ENCODE measurements at regions not wholly inside any gene's neighbourhood (a gene's known extent, or its start where the extent isn't known, plus 50 kb on each side); places are given as distances from the start of the nearest gene placed in this dataset.

GRCh38 chr17:13699261-13699660 is 97.5 kb upstream of the HS3ST3A1 start:
- Histone ChIP-seq H3K4me1 (ENCODE audit: control insufficient read depth, extremely low read depth, insufficient read depth, low read length) (no peaks in the 10 kb centered on the region), H3K9ac (replicated peaks; ENCODE audit: extremely low read depth, insufficient read depth, low read length) (no peak overlapping the region), H3K4me2 (ENCODE audit: insufficient read depth, low read length) (no peak overlapping the region), H3K9me3 (replicated peaks; ENCODE audit: control insufficient read depth, insufficient read depth, low read length) (peaks cover 3% of the 10 kb centered on the region), H3K9me1 (replicated peaks; ENCODE audit: control insufficient read depth, extremely low read depth, insufficient read depth, low read length) (no peaks in the 10 kb centered on the region), H3K79me2 (ENCODE audit: control insufficient read depth, insufficient read depth, low read length) (no peaks in the 10 kb centered on the region), H3K27me3 (ENCODE audit: control insufficient read depth in 2 of 2, insufficient read depth in 2 of 2, low read length in 2 of 2) (no peaks in the 10 kb centered on the region), H3K36me3 (ENCODE audit: control insufficient read depth in 2 of 2, extremely low read depth in 1 of 2, insufficient read depth in 2 of 2, low read length in 2 of 2) (no peaks in the 10 kb centered on the region), H2AFZ (ENCODE audit: low read depth, low read length) (no peak overlapping the region), H3K27ac (ENCODE audit: insufficient read depth, low read depth, low read length) (no peak overlapping the region), H4K20me1 (replicated peaks; ENCODE audit: control insufficient read depth, extremely low read depth, insufficient read depth, low read length) (no peaks in the 10 kb centered on the region), H3K4me3 (replicated peaks in 1 of 3; ENCODE audit: insufficient read depth in 1 of 3, low read depth in 1 of 3, low read length in 3 of 3) (no peak overlapping the region)
- dilution Hi-C loops (cut with MboI; ENCODE audit: extremely low pct_ligation_motif_present, low sequenced_read_pairs) (no loop called here), intact Hi-C loops (cut with micrococcal nuclease) (no loop called here)
- FAIRE-seq: no peak
- POLR2A ChIA-PET: no interaction called here
- DNase-seq (ENCODE audit: low read depth, low spot score): no peak
- no TSS peak for BruUV-seq (replicated peaks)
- CTCF ChIA-PET: no interaction called here
- TF ChIP-seq, protein P1, sequence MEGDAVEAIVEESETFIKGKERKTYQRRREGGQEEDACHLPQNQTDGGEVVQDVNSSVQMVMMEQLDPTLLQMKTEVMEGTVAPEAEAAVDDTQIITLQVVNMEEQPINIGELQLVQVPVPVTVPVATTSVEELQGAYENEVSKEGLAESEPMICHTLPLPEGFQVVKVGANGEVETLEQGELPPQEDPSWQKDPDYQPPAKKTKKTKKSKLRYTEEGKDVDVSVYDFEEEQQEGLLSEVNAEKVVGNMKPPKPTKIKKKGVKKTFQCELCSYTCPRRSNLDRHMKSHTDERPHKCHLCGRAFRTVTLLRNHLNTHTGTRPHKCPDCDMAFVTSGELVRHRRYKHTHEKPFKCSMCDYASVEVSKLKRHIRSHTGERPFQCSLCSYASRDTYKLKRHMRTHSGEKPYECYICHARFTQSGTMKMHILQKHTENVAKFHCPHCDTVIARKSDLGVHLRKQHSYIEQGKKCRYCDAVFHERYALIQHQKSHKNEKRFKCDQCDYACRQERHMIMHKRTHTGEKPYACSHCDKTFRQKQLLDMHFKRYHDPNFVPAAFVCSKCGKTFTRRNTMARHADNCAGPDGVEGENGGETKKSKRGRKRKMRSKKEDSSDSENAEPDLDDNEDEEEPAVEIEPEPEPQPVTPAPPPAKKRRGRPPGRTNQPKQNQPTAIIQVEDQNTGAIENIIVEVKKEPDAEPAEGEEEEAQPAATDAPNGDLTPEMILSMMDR (IDR thresholded peaks at IDR 0.05; ENCODE audit: extremely low read depth in 1 of 2, insufficient read depth in 1 of 2, low read depth in 1 of 2, low read length in 2 of 2): no peak
- no peak for TF ChIP-seq POLR2A (IDR thresholded peaks at IDR 0.05; ENCODE audit: low read depth, low read length)
- TF ChIP-seq JUN (IDR thresholded peaks at IDR 0.05; ENCODE audit: borderline replicate concordance, insufficient read depth, insufficient read length, low read depth): no peak
- no peak for TF ChIP-seq MYC (IDR thresholded peaks at IDR 0.05; ENCODE audit: low read depth, low read length)
- TF ChIP-seq FOS (IDR thresholded peaks at IDR 0.05; ENCODE audit: borderline replicate concordance, insufficient read depth, low read length): no peak
- TF ChIP-seq EZH2 (IDR thresholded peaks at IDR 0.05; ENCODE audit: borderline replicate concordance, low read depth, low read length, severe bottlenecking): no peak
- no peak for TF ChIP-seq MAX (IDR thresholded peaks at IDR 0.05; ENCODE audit: insufficient read depth, insufficient read length)
- TF ChIP-seq GATA2 (IDR thresholded peaks at IDR 0.05; ENCODE audit: insufficient read depth, insufficient read length, low read depth, low read length): no peak

Data from endothelial cell of umbilical vein (primary cell).